Subcutaneous abdominal adipose tissue (tissue), 5 donors: ENCODE measurements at regions not wholly inside any gene's neighbourhood (a gene's known extent, or its start where the extent isn't known, plus 50 kb on each side); places are given as distances from the start of the nearest gene placed in this dataset.
"Not testable (repeated sequence)": the region's sequence is repeated elsewhere in the genome, so short reads cannot be mapped to it uniquely, and the experiment has no call there.

Experiments
- H3K27ac ChIP-seq: one replicate; pipeline ENCODE4 v1.7.0; 2013; ENCODE audit warnings: low read depth, mild to moderate bottlenecking, inconsistent platforms, low read length, moderate library complexity
- H3K27me3 ChIP-seq, 5 donors: one replicate each; pipeline ENCODE4 v1.7.0; 2013; ENCODE audit warnings: low read length in 5 of 5, inconsistent platforms in 1 of 5; ENCODE audit not compliant: control insufficient read depth in 5 of 5, insufficient read depth in 4 of 5
- H3K36me3 ChIP-seq, 5 donors: one replicate each; pipeline ENCODE4 v1.7.0; 2013; ENCODE audit warnings: low read length in 5 of 5; ENCODE audit not compliant: control insufficient read depth in 5 of 5, insufficient read depth in 5 of 5
- H3K4me1 ChIP-seq, 5 donors: one replicate each; pipeline ENCODE4 v1.7.0; 2013; ENCODE audit warnings: low read length in 5 of 5, mild to moderate bottlenecking in 3 of 5, moderate library complexity in 1 of 5; ENCODE audit not compliant: control insufficient read depth in 5 of 5, insufficient read depth in 5 of 5
- H3K4me3 ChIP-seq, 5 donors: one replicate each; pipeline ENCODE4 v1.7.0; 2013; ENCODE audit warnings: low read length in 5 of 5, low read depth in 1 of 5
- H3K9ac ChIP-seq, 5 donors: one replicate each; pipeline ENCODE4 v1.7.0; 2013; ENCODE audit warnings: low read length in 5 of 5, mild to moderate bottlenecking in 4 of 5, moderate library complexity in 3 of 5
- H3K9me3 ChIP-seq, 5 donors: one replicate each; pipeline ENCODE4 v1.7.0; 2013; ENCODE audit warnings: low read length in 5 of 5; ENCODE audit not compliant: control insufficient read depth in 5 of 5
- donor health status: healthy.
- donor health status: healthy.
- donor health status: healthy.
- donor health status: healthy.
- donor health status: healthy.

DNA sequence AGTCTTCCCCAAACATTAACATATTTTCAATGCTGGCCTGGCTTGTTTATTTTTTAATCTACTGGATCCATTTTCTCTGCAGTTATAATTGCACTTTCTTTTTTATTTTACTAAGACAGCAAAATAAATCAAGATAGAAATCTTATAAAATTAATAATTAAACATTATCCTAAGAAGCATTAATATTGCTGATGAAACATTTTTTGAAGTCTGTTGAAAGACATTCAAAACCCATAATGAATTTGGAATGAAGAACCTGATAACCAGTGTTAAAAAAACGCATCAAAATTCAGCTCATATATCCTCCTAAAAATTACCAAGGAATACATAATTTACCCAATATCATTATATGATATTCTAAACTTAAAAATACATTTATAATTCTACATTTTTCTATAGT is 675.7 kb upstream of the PRMT6 start:
- H3K27me3 ChIP-seq: no peaks in the 10 kb centered on the region
- no peaks in the 10 kb centered on the region for H3K4me1 ChIP-seq
- H3K27ac ChIP-seq: no peak overlapping the region
- H3K9me3 ChIP-seq: no peaks in the 10 kb centered on the region
- H3K9ac ChIP-seq: no peak overlapping the region
- no peak overlapping the region for H3K4me3 ChIP-seq
- no peaks in the 10 kb centered on the region for H3K36me3 ChIP-seq

- H3K4me3 ChIP-seq, H3K36me3 ChIP-seq, H3K9me3 ChIP-seq, H3K9ac ChIP-seq, H3K27me3 ChIP-seq, H3K4me1 ChIP-seq, H3K27ac ChIP-seq: not testable (repeated sequence)
These were observed 667.3 kb upstream of the PRMT6 start for GRCh38 chr1:106389160-106389559.

GRCh38 chr1:106393046-106393445 is 663.4 kb upstream of the PRMT6 start:
- no peaks in the 10 kb centered on the region for H3K9me3 ChIP-seq
- no peak overlapping the region for H3K9ac ChIP-seq
- no peak overlapping the region for H3K27ac ChIP-seq
- H3K4me1 ChIP-seq: no peaks in the 10 kb centered on the region
- no peak overlapping the region for H3K4me3 ChIP-seq
- no peaks in the 10 kb centered on the region for H3K27me3 ChIP-seq
- no peaks in the 10 kb centered on the region for H3K36me3 ChIP-seq

GRCh38 chr1:106396020-106396419 is 660.5 kb upstream of the PRMT6 start:
- no peaks in the 10 kb centered on the region for H3K36me3 ChIP-seq
- no peaks in the 10 kb centered on the region for H3K9me3 ChIP-seq
- no peaks in the 10 kb centered on the region for H3K4me1 ChIP-seq
- no peak overlapping the region for H3K9ac ChIP-seq
- no peak overlapping the region for H3K27ac ChIP-seq
- no peaks in the 10 kb centered on the region for H3K27me3 ChIP-seq
- H3K4me3 ChIP-seq: no peak overlapping the region

- Histone ChIP-seq H3K27me3 (no peaks in the 10 kb centered on the region), H3K27ac (no peak overlapping the region), H3K4me1 (no peaks in the 10 kb centered on the region), H3K9me3 (no peaks in the 10 kb centered on the region), H3K9ac (no peak overlapping the region), H3K36me3 (no peaks in the 10 kb centered on the region), H3K4me3 (no peak overlapping the region)
These were observed 658.1 kb upstream of the PRMT6 start for GRCh38 chr1:106398391-106398790.

DNA sequence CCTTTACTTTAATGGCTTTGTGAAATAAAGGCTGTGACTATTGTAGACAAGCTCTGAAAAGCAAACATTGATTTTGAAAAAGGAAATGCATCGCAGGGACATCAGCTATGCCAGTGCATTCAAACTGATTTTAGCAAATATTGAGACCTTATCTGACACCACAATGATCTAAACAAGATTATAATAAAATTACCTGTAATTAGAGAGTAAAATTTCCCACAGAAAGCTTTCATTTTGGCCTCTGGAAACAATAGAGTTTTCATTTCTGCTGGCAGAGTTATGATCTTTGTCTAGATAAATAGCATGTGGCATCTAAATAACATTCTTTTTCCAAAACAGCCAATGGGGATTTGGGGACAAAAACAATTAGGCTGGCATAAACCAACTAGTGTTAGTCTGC is 650.4 kb upstream of the PRMT6 start:
- Histone ChIP-seq H3K36me3 (no peaks in the 10 kb centered on the region), H3K9ac (no peak overlapping the region), H3K4me3 (no peak overlapping the region), H3K4me1 (no peaks in the 10 kb centered on the region), H3K27ac (no peak overlapping the region), H3K27me3 (no peaks in the 10 kb centered on the region), H3K9me3 (no peaks in the 10 kb centered on the region)

- H3K4me1 ChIP-seq, H3K9ac ChIP-seq, H3K27me3 ChIP-seq, H3K9me3 ChIP-seq, H3K4me3 ChIP-seq, H3K36me3 ChIP-seq, H3K27ac ChIP-seq: not testable (repeated sequence)
These were observed 644.2 kb upstream of the PRMT6 start for GRCh38 chr1:106412321-106412720.

- Histone ChIP-seq H3K4me3 (no peak overlapping the region), H3K27ac (no peak overlapping the region), H3K4me1 (no peaks in the 10 kb centered on the region), H3K27me3 (no peaks in the 10 kb centered on the region), H3K9ac (no peak overlapping the region), H3K36me3 (no peaks in the 10 kb centered on the region), H3K9me3 (no peaks in the 10 kb centered on the region)
These were observed 621.2 kb upstream of the PRMT6 start for GRCh38 chr1:106435269-106435668.

DNA sequence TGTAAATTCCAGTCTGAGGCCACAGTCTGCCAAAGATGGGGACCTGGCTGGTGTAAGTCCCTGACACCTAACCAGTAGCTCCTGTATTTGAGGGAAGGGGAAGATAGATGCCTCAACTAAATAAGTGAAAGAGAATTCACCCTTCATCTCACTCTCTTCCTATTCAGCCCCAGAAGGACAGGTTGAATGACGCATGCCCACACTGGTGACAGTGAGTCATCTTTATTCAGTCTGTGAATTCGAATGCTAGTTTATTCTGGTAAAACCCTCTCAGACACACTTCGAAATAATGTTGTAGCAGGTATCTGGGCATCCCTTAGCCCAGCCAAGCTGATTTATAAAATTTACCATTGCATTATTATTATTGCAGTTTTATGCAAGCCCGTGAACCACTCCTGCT is 617.0 kb upstream of the PRMT6 start:
- H3K36me3 ChIP-seq: no peaks in the 10 kb centered on the region
- no peaks in the 10 kb centered on the region for H3K27me3 ChIP-seq
- H3K4me1 ChIP-seq: no peaks in the 10 kb centered on the region
- H3K27ac ChIP-seq: no peak overlapping the region
- H3K4me3 ChIP-seq: no peak overlapping the region
- H3K9ac ChIP-seq: no peak overlapping the region
- H3K9me3 ChIP-seq: no peaks in the 10 kb centered on the region

DNA sequence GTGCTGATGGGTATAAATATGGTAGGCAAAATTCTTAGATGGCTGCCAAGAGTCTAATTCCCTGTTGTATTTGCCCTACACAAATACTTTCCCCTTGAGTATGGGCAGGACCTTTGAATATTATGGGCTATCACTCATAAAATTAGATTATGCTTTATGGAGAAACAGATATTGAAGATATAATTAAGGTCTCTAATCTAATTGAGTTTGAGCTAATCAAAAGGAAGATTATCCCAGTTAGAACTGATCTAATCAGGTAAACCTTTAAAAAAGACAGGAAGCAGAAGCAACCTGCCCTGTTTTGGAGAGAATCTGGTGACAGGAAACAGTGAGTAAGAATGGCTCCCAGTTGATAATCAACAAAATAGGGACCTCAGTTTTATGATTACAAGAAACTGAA is 609.0 kb upstream of the PRMT6 start:
- H3K4me1 ChIP-seq: no peaks in the 10 kb centered on the region
- no peaks in the 10 kb centered on the region for H3K36me3 ChIP-seq
- no peaks in the 10 kb centered on the region for H3K27me3 ChIP-seq
- no peak overlapping the region for H3K27ac ChIP-seq
- no peak overlapping the region for H3K9ac ChIP-seq
- no peak overlapping the region for H3K4me3 ChIP-seq
- H3K9me3 ChIP-seq: no peaks in the 10 kb centered on the region

- no peak overlapping the region for H3K27ac ChIP-seq
These were observed 599.6 kb upstream of the PRMT6 start for GRCh38 chr1:106456832-106457231.

More at GRCh38 chr1:106456832-106457231, 599.6 kb upstream of the PRMT6 start:
- Histone ChIP-seq H3K27me3 (no peaks in the 10 kb centered on the region), H3K4me3 (no peak overlapping the region), H3K4me1 (no peaks in the 10 kb centered on the region), H3K9me3 (peaks cover 0 to 2% (median 0%) of the 10 kb centered on the region in 5 donors), H3K36me3 (no peaks in the 10 kb centered on the region), H3K9ac (no peak overlapping the region)
